ENCODE measurements at regions not wholly inside any gene's neighbourhood (a gene's known extent, or its start where the extent isn't known, plus 50 kb on each side); places are given as distances from the start of the nearest gene placed in this dataset.

DNA sequence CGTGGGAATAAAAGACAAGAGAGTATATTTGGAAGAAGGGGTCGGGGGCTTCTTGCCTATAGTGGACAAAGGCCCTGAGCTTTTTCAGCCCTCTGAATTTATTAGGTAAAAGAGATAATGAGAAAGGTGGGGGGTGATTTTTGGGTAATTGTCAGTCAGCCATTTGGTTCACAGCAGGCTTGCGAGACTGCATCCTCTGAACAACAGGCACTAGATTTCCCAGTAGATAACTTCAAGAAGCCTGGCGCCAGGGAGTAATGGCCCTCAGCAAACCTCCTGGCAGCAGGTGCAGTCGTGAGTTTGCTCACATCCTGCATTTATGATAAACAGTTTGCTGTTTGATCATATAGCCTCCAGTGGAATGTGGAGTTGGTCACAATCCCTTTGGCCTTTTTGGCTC is 609.0 kb downstream of the DHX35 start:
- H3K4me2 ChIP-seq (ENCODE audit: low read depth, low read length, poor library complexity, severe bottlenecking), result no peak overlapping the region

DNA sequence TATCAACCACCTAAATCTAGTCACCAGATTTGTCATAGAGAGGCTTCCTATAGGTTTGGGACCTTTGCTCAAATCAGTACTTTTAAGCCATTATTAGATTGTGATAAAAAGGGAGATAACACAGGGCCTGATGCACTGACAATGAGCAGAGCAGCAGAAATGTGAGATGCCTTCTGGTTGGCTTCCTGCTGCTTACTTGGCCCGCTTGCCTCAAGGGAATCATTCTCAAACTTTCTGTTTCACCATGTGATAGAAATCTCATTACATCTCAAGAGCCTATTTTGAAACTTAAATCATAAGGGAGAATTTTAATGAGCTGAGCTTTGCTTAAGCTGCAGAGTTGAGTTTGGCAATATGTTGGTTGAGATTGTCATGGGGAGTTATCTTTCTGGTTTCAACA is 606.0 kb downstream of the DHX35 start:
- Histone ChIP-seq H4K20me1 (ENCODE audit: low read depth, low read length) (no peaks in the 10 kb centered on the region), H3K27me3 (ENCODE audit: low read length) (no peaks in the 10 kb centered on the region), H3K9me3 (ENCODE audit: insufficient read depth, low read length) (no peaks in the 10 kb centered on the region), H3F3A (ENCODE audit: insufficient read depth) (no peaks in the 10 kb centered on the region), H3K9ac (ENCODE audit: low read length) (no peak overlapping the region), H2AFZ (ENCODE audit: low read depth, low read length, severe bottlenecking) (no peak overlapping the region), H3K9me2 (replicated peaks; ENCODE audit: insufficient read depth, low read length) (no peaks in the 10 kb centered on the region), H3K27ac (ENCODE audit: low read depth, low read length) (no peak overlapping the region), H3K79me2 (ENCODE audit: insufficient read depth, low read length) (no peaks in the 10 kb centered on the region), H3K4me2 (ENCODE audit: low read depth, low read length, poor library complexity, severe bottlenecking) (no peak overlapping the region), H3K4me3 (ENCODE audit: insufficient read depth, low read length, poor library complexity, severe bottlenecking) (no peak overlapping the region), H3K36me3 (ENCODE audit: low read length) (no peaks in the 10 kb centered on the region)
- TF ChIP-seq, protein P1, sequence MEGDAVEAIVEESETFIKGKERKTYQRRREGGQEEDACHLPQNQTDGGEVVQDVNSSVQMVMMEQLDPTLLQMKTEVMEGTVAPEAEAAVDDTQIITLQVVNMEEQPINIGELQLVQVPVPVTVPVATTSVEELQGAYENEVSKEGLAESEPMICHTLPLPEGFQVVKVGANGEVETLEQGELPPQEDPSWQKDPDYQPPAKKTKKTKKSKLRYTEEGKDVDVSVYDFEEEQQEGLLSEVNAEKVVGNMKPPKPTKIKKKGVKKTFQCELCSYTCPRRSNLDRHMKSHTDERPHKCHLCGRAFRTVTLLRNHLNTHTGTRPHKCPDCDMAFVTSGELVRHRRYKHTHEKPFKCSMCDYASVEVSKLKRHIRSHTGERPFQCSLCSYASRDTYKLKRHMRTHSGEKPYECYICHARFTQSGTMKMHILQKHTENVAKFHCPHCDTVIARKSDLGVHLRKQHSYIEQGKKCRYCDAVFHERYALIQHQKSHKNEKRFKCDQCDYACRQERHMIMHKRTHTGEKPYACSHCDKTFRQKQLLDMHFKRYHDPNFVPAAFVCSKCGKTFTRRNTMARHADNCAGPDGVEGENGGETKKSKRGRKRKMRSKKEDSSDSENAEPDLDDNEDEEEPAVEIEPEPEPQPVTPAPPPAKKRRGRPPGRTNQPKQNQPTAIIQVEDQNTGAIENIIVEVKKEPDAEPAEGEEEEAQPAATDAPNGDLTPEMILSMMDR (IDR thresholded peaks at IDR 0.05; ENCODE audit: insufficient read depth, low read length, poor library complexity, severe bottlenecking), result no peak

More for the DNA sequence above, 609.0 kb downstream of the DHX35 start:
- H3K9me2 ChIP-seq (replicated peaks; ENCODE audit: insufficient read depth, low read length), result no peaks in the 10 kb centered on the region
- H4K20me1 ChIP-seq (ENCODE audit: low read depth, low read length), result no peaks in the 10 kb centered on the region
- H2AFZ ChIP-seq (ENCODE audit: low read depth, low read length, severe bottlenecking), result no peak overlapping the region
- no peak overlapping the region for H3K27ac ChIP-seq (ENCODE audit: low read depth, low read length)
- no peaks in the 10 kb centered on the region for H3K36me3 ChIP-seq (ENCODE audit: low read length)
- no peaks in the 10 kb centered on the region for H3K79me2 ChIP-seq (ENCODE audit: insufficient read depth, low read length)
- no peak for TF ChIP-seq EZH2phosphoT487 (conservative IDR thresholded peaks at IDR 0.05; ENCODE audit: low read length)
- TF ChIP-seq, protein P1 (IDR thresholded peaks at IDR 0.05; ENCODE audit: insufficient read depth, low read length, poor library complexity, severe bottlenecking), result no peak
- no peaks in the 10 kb centered on the region for H3K27me3 ChIP-seq (ENCODE audit: low read length)
- no peak overlapping the region for H3K9ac ChIP-seq (ENCODE audit: low read length)
- H3K4me3 ChIP-seq (ENCODE audit: insufficient read depth, low read length, poor library complexity, severe bottlenecking), result no peak overlapping the region
- H3F3A ChIP-seq (ENCODE audit: insufficient read depth), result no peaks in the 10 kb centered on the region
- H3K9me3 ChIP-seq (ENCODE audit: insufficient read depth, low read length), result no peaks in the 10 kb centered on the region

DNA sequence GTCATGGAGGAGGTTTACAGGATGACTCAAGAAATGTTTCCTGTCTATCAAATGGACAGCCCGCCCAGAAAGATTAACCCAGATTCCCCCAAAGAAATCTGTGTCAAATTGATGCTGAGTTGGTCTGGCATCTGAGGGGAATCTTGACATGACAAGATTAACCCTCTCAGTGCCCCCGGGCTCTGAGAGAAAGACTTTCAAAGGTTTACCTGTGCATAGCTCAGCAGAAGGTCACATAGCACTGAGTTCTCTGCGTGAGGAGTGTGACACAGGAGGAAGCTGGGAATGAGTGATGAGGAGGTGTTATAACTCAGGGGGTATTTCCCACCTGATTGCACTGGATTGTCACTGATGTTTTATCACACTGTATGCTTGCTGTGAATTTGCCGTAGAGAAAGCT is 601.2 kb downstream of the DHX35 start:
- Histone ChIP-seq H2AFZ (ENCODE audit: low read depth, low read length, severe bottlenecking) (no peak overlapping the region), H3K9ac (ENCODE audit: low read length) (no peak overlapping the region), H4K20me1 (ENCODE audit: low read depth, low read length) (no peaks in the 10 kb centered on the region), H3K79me2 (ENCODE audit: insufficient read depth, low read length) (no peaks in the 10 kb centered on the region), H3K36me3 (ENCODE audit: low read length) (no peaks in the 10 kb centered on the region), H3F3A (ENCODE audit: insufficient read depth) (no peaks in the 10 kb centered on the region), H3K27me3 (ENCODE audit: low read length) (no peaks in the 10 kb centered on the region), H3K4me3 (ENCODE audit: insufficient read depth, low read length, poor library complexity, severe bottlenecking) (no peak overlapping the region), H3K9me3 (ENCODE audit: insufficient read depth, low read length) (no peaks in the 10 kb centered on the region), H3K27ac (ENCODE audit: low read depth, low read length) (no peak overlapping the region), H3K4me2 (ENCODE audit: low read depth, low read length, poor library complexity, severe bottlenecking) (no peak overlapping the region), H3K9me2 (replicated peaks; ENCODE audit: insufficient read depth, low read length) (no peaks in the 10 kb centered on the region)
- TF ChIP-seq, protein P1 (IDR thresholded peaks at IDR 0.05; ENCODE audit: insufficient read depth, low read length, poor library complexity, severe bottlenecking), result no peak
- no peak for TF ChIP-seq EZH2phosphoT487 (conservative IDR thresholded peaks at IDR 0.05; ENCODE audit: low read length)

DNA sequence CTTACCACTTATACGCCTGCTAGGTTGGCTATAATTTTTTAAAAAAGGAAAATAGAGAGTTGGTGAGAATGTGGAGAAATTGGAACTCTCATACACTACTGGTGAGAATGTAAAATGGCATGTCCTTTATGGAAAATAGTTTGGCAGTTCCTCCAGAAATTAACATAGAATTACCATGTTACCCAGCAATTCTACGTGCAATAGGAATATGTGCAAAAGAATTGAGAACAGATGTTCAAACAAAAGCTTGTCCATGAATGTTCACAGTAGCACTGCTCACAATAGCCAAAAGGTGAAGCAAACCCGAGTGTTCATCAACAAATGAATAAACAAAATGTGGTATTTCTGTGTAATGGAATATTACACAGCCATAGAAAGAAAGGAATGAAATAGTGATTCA is 592.2 kb downstream of the DHX35 start:
- H4K20me1 ChIP-seq (ENCODE audit: low read depth, low read length), result no peaks in the 10 kb centered on the region
- no peaks in the 10 kb centered on the region for H3K9me2 ChIP-seq (replicated peaks; ENCODE audit: insufficient read depth, low read length)
- H3K9ac ChIP-seq (ENCODE audit: low read length), result no peak overlapping the region
- H3F3A ChIP-seq (ENCODE audit: insufficient read depth), result no peaks in the 10 kb centered on the region
- H3K9me3 ChIP-seq (ENCODE audit: insufficient read depth, low read length), result no peaks in the 10 kb centered on the region
- peaks cover 4% of the 10 kb centered on the region for H3K36me3 ChIP-seq (ENCODE audit: low read length)
- H3K27me3 ChIP-seq (ENCODE audit: low read length), result no peaks in the 10 kb centered on the region
- no peak overlapping the region for H2AFZ ChIP-seq (ENCODE audit: low read depth, low read length, severe bottlenecking)
- H3K4me2 ChIP-seq (ENCODE audit: low read depth, low read length, poor library complexity, severe bottlenecking), result no peak overlapping the region
- no peak overlapping the region for H3K27ac ChIP-seq (ENCODE audit: low read depth, low read length)
- no peak overlapping the region for H3K4me3 ChIP-seq (ENCODE audit: insufficient read depth, low read length, poor library complexity, severe bottlenecking)
- no peaks in the 10 kb centered on the region for H3K79me2 ChIP-seq (ENCODE audit: insufficient read depth, low read length)
- TF ChIP-seq EZH2phosphoT487 (conservative IDR thresholded peaks at IDR 0.05; ENCODE audit: low read length), result no peak
- TF ChIP-seq, protein P1 (IDR thresholded peaks at IDR 0.05; ENCODE audit: insufficient read depth, low read length, poor library complexity, severe bottlenecking), result no peak

All from SU-DHL-6 (cell line).